ENCODE measurements at regions not wholly inside any gene's neighbourhood (a gene's known extent, or its start where the extent isn't known, plus 50 kb on each side); places are given as distances from the start of the nearest gene placed in this dataset.

DNA sequence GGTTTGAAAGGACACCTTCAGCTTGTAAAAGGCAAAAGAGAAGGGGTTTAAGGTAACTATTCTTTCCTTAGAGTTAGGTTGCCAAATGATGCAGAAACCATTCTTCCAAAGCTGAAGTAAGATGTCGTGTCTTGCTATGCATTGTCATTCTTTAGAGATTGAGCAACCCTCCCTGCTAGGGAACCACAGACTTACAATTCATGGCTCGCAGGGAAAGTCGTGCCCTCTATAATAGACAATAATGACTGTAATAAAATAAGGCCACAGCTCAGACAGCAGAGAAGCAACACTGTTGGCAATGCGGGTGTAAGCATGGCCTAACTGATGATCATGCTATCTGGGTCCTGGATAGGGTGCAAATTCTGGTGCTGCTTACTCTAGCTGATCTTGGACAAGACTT lies 129.6 kb upstream of the CDH13 start:
- H3K27me3 ChIP-seq = peaks cover 0 to 3% (median 0%) of the 10 kb centered on the region in 4 donors
- H3K9me3 ChIP-seq = no peaks in the 10 kb centered on the region
- no peak overlapping the region for H3K27ac ChIP-seq (replicated peaks in 1 of 4)
- DNase-seq (ENCODE audit: extremely low spot score) = no peak
- WGBS = 89% methylated on average over 4 of the region's 4 CpGs
- intact Hi-C loops (cut with DNase I) = no loop called here
- H3K4me1 ChIP-seq = no peaks in the 10 kb centered on the region
- H3K4me3 ChIP-seq = no peak overlapping the region
- no peaks in the 10 kb centered on the region for H3K36me3 ChIP-seq
- TF ChIP-seq POLR2A (IDR thresholded peaks at IDR 0.05; ENCODE audit: low read depth) (no peak), EP300 (IDR thresholded peaks at IDR 0.05) (no peak), POLR2AphosphoS5 (IDR thresholded peaks at IDR 0.05) (no peak)
- TF ChIP-seq, protein P1, sequence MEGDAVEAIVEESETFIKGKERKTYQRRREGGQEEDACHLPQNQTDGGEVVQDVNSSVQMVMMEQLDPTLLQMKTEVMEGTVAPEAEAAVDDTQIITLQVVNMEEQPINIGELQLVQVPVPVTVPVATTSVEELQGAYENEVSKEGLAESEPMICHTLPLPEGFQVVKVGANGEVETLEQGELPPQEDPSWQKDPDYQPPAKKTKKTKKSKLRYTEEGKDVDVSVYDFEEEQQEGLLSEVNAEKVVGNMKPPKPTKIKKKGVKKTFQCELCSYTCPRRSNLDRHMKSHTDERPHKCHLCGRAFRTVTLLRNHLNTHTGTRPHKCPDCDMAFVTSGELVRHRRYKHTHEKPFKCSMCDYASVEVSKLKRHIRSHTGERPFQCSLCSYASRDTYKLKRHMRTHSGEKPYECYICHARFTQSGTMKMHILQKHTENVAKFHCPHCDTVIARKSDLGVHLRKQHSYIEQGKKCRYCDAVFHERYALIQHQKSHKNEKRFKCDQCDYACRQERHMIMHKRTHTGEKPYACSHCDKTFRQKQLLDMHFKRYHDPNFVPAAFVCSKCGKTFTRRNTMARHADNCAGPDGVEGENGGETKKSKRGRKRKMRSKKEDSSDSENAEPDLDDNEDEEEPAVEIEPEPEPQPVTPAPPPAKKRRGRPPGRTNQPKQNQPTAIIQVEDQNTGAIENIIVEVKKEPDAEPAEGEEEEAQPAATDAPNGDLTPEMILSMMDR (IDR thresholded peaks at IDR 0.05) = no peak

- no peaks in the 10 kb centered on the region for H3K4me1 ChIP-seq
- no peaks in the 10 kb centered on the region for H3K9me3 ChIP-seq
- intact Hi-C loops (cut with DNase I) = no loop called here
- no peaks in the 10 kb centered on the region for H3K27me3 ChIP-seq
- TF ChIP-seq, protein P1 (IDR thresholded peaks at IDR 0.05) = no peak
- TF ChIP-seq POLR2AphosphoS5 (IDR thresholded peaks at IDR 0.05) (no peak), EP300 (IDR thresholded peaks at IDR 0.05) (no peak)
- DNase-seq (ENCODE audit: extremely low spot score) = no peak
- no peaks in the 10 kb centered on the region for H3K36me3 ChIP-seq
- WGBS = 90% methylated on average over 4 of the region's 4 CpGs
- no peak overlapping the region for H3K4me3 ChIP-seq
- no peak overlapping the region for H3K27ac ChIP-seq (replicated peaks in 1 of 4)
Measured at GRCh38 chr16:82488460-82488859, 138.3 kb upstream of the CDH13 start.

GRCh38 chr16:82481455-82481854 lies 145.3 kb upstream of the CDH13 start:
- Histone ChIP-seq H3K9me3 (no peaks in the 10 kb centered on the region), H3K27ac (replicated peaks in 1 of 4) (no peak overlapping the region), H3K36me3 (no peaks in the 10 kb centered on the region), H3K4me1 (no peaks in the 10 kb centered on the region), H3K4me3 (no peak overlapping the region), H3K27me3 (no peaks in the 10 kb centered on the region)
- TF ChIP-seq POLR2AphosphoS5 (IDR thresholded peaks at IDR 0.05) (no peak), POLR2A (IDR thresholded peaks at IDR 0.05; ENCODE audit: low read depth) (no peak), EP300 (IDR thresholded peaks at IDR 0.05) (no peak)
- TF ChIP-seq, protein P1 (IDR thresholded peaks at IDR 0.05) = no peak
- no peak for DNase-seq (ENCODE audit: extremely low spot score)
- WGBS = 48% methylated on average over 3 of the region's 3 CpGs
- intact Hi-C loops (cut with DNase I) = no loop called here

- 64% methylated on average over 5 of the region's 5 CpGs for WGBS
- intact Hi-C loops (cut with DNase I) = no loop called here
- no peak for TF ChIP-seq POLR2AphosphoS5 (IDR thresholded peaks at IDR 0.05)
- no peak for TF ChIP-seq EP300 (IDR thresholded peaks at IDR 0.05)
- TF ChIP-seq, protein P1 (IDR thresholded peaks at IDR 0.05) = no peak
- DNase-seq (ENCODE audit: extremely low spot score) = no peak
- peaks cover 0 to 14% (median 0%) of the 10 kb centered on the region in 4 donors for H3K27me3 ChIP-seq
- no peaks in the 10 kb centered on the region for H3K9me3 ChIP-seq
- H3K4me3 ChIP-seq = no peak overlapping the region
- H3K4me1 ChIP-seq = no peaks in the 10 kb centered on the region
- H3K36me3 ChIP-seq = no peaks in the 10 kb centered on the region
- H3K27ac ChIP-seq (replicated peaks in 1 of 4) = no peak overlapping the region
Measured at GRCh38 chr16:82476786-82477185, 150.0 kb upstream of the CDH13 start.

- Histone ChIP-seq H3K4me1 (no peaks in the 10 kb centered on the region), H3K27me3 (peaks cover 0 to 18% (median 0%) of the 10 kb centered on the region in 4 donors), H3K27ac (replicated peaks in 1 of 4) (no peak overlapping the region), H3K36me3 (no peaks in the 10 kb centered on the region), H3K9me3 (no peaks in the 10 kb centered on the region), H3K4me3 (no peak overlapping the region)
- 51% methylated on average over 8 of the region's 8 CpGs for WGBS
- no peak for DNase-seq (ENCODE audit: extremely low spot score)
- TF ChIP-seq POLR2A (IDR thresholded peaks at IDR 0.05; ENCODE audit: low read depth) = no peak
- TF ChIP-seq EP300 (IDR thresholded peaks at IDR 0.05) = no peak
- TF ChIP-seq POLR2AphosphoS5 (IDR thresholded peaks at IDR 0.05) = no peak
- TF ChIP-seq, protein P1 (IDR thresholded peaks at IDR 0.05) = no peak
- intact Hi-C loops (cut with DNase I) = no loop called here
Measured at GRCh38 chr16:82470620-82471152, 156.1 kb upstream of the CDH13 start.
